ENCODE measurements at regions not wholly inside any gene's neighbourhood (a gene's known extent, or its start where the extent isn't known, plus 50 kb on each side); places are given as distances from the start of the nearest gene placed in this dataset.

- TF ChIP-seq CTCF (IDR thresholded peaks at IDR 0.05 in 2 of 3, conservative IDR thresholded peaks at IDR 0.05 in 1 of 3; ENCODE audit: borderline replicate concordance in 1 of 3, insufficient read depth in 1 of 3, low read depth in 2 of 3, low read length in 2 of 3) = no peak
- no peak for TF ChIP-seq TCF7L2 (IDR thresholded peaks at IDR 0.05; ENCODE audit: borderline replicate concordance, extremely low read depth, insufficient read depth, insufficient read length)
- TF ChIP-seq POLR2AphosphoS5 (IDR thresholded peaks at IDR 0.05; ENCODE audit: low read depth, low read length) = no peak
- TF ChIP-seq EZH2phosphoT487 (IDR thresholded peaks at IDR 0.05; ENCODE audit: borderline replicate concordance) = no peak
- TF ChIP-seq EGR1 (IDR thresholded peaks at IDR 0.05; ENCODE audit: low read depth) = no peak
- no peak for TF ChIP-seq ATF3 (IDR thresholded peaks at IDR 0.05)
- TF ChIP-seq SRF (IDR thresholded peaks at IDR 0.05; ENCODE audit: low read depth) = no peak
- no peak for TF ChIP-seq MAX (IDR thresholded peaks at IDR 0.05)
Observed at GRCh38 chr11:16469968-16470367, 113.6 kb upstream of the SOX6 start (continued).

GRCh38 chr11:16468735-16469453, 112.5 kb upstream of the SOX6 start:
- intact Hi-C loops (cut with micrococcal nuclease) = no loop called here
- no TSS peak for BruUV-seq (replicated peaks)
- no peaks in the 10 kb centered on the region for H3K9me3 ChIP-seq (ENCODE audit: control insufficient read depth in 1 of 2, insufficient read depth in 1 of 2, low read depth in 1 of 2, low read length in 2 of 2)
- no peaks in the 10 kb centered on the region for H3K4me1 ChIP-seq (ENCODE audit: control insufficient read depth in 1 of 2, insufficient read depth in 2 of 2, low read length in 2 of 2)
- TF ChIP-seq EZH2 (IDR thresholded peaks at IDR 0.05) (no peak), EGR1 (IDR thresholded peaks at IDR 0.05; ENCODE audit: low read depth) (no peak), ZBTB33 (IDR thresholded peaks at IDR 0.05; ENCODE audit: extremely low read depth, insufficient replicate concordance, low read length) (no peak), ZFX (IDR thresholded peaks at IDR 0.05) (no peak), SIN3A (IDR thresholded peaks at IDR 0.05; ENCODE audit: low read depth) (no peak), ZNF274 (IDR thresholded peaks at IDR 0.05; ENCODE audit: low read depth, low read length) (no peak), CEBPB (IDR thresholded peaks at IDR 0.05; ENCODE audit: low read depth) (no peak), CTCF (IDR thresholded peaks at IDR 0.05 in 2 of 3, conservative IDR thresholded peaks at IDR 0.05 in 1 of 3; ENCODE audit: borderline replicate concordance in 1 of 3, insufficient read depth in 1 of 3, low read depth in 2 of 3, low read length in 2 of 3) (no peak)
- ATAC-seq = no peak
- RAD21 ChIA-PET (ENCODE audit: low non-redundant PET in 1 of 2, low total read pairs in 2 of 2, uncharacterized antibody in 2 of 2, unreplicated experiment in 2 of 2) = no interaction called here
- no peak overlapping the region for H3K4me3 ChIP-seq (replicated peaks in 1 of 2; ENCODE audit: low read depth in 1 of 2, low read length in 2 of 2)
- POLR2A ChIA-PET = no interaction called here
- no peak for DNase-seq (ENCODE audit: low read depth, low spot score)
- no peaks in the 10 kb centered on the region for H3K9me2 ChIP-seq (ENCODE audit: insufficient read depth)
- no peaks in the 10 kb centered on the region for H3K36me3 ChIP-seq (ENCODE audit: control insufficient read depth in 1 of 2, insufficient read depth in 2 of 2, low read length in 2 of 2)
- no peaks in the 10 kb centered on the region for H4K20me1 ChIP-seq (ENCODE audit: insufficient read depth)
- no peak overlapping the region for H3K4me2 ChIP-seq (ENCODE audit: low read length)
- no peaks in the 10 kb centered on the region for H3K79me2 ChIP-seq (ENCODE audit: insufficient read depth, low read length)
- CTCF ChIA-PET = no interaction called here
- no peak overlapping the region for H3K27ac ChIP-seq (ENCODE audit: low read depth, low read length)
- no peak overlapping the region for H2AFZ ChIP-seq (ENCODE audit: low read depth, low read length, poor library complexity, severe bottlenecking)
- no peak overlapping the region for H3K9ac ChIP-seq (ENCODE audit: low read length)
- H3K27me3 ChIP-seq (ENCODE audit: insufficient read depth, low read length) = peaks cover 23% of the 10 kb centered on the region

All from HCT116 (cell line).